ENCODE measurements at regions not wholly inside any gene's neighbourhood (a gene's known extent, or its start where the extent isn't known, plus 50 kb on each side); places are given as distances from the start of the nearest gene placed in this dataset.

DNA sequence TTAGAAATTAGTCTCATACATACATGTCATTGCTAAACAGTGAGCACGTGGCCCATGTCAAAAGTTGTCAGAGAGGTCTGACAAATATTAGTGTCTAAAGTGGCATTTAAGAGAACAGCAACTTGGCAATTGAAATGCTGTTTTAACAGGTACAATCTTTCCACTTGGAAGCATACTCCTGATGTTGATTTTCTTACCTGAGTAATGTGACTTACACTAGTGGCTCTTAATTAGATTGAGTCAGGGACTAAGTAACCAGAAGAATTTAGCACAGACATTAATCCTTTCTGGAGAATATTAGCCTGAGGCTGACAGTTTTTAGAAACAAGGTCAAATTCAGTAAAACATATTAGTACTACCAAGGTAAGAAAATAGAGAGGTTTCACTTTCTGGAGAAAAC, 357.0 kb upstream of the ZNF608 start:
- no peak for DNase-seq

DNA sequence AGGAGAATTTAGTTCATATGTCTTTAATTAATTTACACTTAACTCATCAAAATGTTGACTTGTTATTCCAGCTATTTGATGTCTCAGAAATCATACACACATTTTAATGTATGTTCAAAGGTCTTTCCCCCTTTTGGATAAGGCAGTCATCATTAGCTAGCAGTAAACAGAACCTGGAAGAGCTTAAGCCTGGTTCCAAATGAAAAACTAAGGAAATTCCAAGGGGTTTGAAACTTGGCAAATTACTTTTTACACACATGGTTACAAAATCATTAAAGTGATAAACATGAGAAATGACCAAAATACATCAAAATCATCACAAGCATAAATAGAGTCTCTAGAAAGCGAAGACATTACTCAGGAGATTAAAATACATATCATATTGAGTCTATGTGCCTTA, 359.8 kb upstream of the ZNF608 start:
- no peak for DNase-seq

DNA sequence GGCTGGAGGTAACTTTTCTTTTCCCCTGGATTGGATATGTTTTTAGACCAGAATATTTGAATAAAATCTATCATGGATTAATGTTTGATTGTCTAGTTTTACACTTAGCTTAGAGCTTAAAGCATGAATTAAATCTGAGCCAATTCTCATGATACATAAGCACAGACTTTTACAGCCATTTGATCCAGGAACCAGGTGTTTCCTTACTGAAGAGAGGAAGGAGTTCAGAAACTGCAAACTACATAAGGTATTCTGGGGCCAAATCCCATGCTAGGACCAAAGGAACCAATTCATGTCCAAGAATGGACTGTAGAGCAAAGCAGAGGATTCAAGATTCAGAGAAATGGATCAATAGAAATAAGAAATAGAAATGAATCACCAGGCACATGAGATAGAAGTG, 360.4 kb upstream of the ZNF608 start:
- DNase-seq: no peak

DNA sequence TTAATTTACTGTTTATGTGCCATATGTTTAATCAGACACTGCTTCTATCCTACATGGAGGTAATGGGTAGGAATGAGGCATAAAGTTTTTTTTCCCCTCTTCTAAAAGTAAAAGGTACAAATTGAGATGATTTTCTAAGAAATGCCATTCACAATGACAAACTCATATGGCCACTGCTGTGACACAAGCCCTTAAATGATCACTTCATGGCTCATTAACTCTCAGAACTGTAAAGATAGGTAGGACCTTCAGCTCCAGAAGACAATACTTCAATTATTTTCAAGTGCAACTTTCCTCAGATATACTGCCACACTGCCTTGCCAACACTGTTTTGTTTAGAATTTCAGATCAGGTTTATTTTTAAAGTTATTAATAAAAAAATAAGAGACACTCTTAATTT, 362.9 kb upstream of the ZNF608 start:
- DNase-seq: no peak

DNA sequence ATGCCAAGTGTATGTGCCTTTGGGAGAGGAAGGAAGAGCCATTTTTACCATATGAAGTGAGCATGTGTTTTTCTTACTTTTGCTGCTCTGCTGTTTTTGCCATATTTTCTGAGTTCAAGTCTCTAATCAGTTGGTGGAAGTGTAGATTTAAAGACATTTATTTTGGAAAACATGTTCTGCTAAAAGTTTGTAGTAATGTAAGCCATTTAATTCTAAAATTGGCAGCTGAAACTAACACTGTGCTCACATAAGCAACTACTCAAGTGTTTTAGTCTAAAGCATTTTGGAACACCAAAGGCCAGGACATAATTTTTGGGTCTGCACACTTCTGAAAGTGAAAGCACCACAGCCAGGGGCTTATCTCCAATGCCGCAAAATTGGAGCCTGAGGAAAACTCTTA, 363.4 kb upstream of the ZNF608 start:
- DNase-seq: no peak

DNA sequence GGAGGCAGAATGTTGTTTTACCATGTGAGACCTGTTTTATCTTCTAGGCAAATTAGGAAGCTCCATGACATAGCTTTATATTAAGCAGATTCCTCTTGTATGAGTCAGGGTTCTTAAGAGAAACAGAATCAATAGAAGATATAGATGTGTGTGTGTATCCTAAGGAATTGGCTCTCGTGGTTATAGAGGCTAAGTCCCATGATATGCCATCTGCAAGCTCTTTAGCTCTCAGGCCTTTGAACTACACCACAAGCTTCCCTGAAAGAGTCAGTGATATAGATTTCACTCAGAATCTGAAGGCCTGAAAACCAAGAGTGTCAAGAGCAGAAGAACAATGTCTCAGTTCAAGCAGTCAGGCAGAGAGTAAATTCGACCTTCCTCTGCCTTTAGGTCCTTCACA, 365.8 kb upstream of the ZNF608 start:
- peak; percentile 53 for DNase-seq

DNA sequence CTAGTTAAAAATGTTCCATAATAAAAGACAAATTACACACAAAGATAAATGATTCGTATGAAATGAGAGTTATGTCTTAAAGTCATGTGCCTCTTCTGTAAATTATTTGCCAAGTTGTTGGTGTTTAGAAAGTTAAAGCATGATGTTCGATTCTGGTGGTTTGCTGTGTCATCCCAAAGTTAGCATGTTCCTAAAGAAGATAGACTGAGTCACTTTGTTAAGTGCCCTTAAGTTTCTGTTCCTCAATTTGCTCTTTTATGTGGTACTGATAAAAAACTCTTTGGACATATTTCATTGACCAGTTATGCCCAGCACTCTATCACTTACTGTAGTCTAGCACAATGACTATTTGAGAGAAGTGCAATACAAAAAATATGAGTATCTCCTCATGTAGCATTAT, 366.9 kb upstream of the ZNF608 start:
- no peak for DNase-seq

DNA sequence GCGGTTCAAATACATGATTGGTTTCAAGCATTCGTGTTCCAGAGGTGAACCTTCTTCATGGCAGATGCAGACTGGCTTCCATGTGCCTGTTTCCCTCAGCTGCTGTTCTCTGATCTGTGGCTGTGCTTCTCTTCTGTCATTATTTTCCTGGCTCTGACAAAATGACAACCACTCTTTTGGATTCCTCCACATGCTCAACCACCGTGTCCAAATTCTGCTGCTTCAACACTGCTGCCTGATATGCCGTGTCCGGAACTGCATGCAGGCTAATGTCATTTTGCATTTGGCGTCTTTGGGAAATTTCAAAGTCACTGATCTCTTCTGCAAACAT, 368.7 kb upstream of the ZNF608 start:
- DNase-seq: no peak

DNA sequence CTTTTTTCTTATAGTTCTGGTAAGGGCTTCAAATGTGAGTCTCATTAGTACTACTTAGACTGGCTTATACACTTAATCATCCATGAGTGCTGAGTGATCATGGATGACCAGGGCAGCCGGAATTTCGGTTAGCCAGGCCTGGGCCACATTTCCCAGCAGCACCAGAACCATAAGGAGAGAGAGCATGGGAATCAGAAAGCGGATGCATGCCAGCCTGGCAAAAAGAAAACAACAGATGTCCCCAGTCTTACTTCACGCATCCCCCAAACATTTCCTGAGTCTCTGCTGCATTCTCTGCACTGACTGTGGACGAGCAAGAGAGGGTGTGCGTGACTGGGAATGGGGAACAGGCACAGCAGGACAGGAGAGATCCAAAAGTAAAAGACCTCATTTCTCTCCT, 371.1 kb upstream of the ZNF608 start:
- no peak for DNase-seq

DNA sequence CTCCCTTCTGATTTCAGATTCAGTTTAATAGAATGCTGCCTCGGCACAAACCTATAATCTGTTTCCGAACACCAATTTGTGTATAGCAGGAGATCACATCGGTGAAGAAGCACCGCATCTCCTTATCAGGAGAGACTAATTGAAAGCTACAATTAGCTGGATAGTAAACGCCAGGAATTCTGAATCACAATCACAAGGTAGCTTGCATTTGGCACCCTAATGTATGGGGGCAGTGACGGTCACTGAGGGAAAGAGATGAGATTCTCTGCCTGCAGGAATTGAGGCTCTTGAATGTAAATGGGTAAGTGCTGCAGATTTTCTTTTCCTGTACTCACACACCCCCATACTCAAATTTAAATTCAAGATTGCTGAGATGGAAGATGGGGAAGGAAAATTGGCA, 373.6 kb upstream of the ZNF608 start:
- no peak for DNase-seq

DNA sequence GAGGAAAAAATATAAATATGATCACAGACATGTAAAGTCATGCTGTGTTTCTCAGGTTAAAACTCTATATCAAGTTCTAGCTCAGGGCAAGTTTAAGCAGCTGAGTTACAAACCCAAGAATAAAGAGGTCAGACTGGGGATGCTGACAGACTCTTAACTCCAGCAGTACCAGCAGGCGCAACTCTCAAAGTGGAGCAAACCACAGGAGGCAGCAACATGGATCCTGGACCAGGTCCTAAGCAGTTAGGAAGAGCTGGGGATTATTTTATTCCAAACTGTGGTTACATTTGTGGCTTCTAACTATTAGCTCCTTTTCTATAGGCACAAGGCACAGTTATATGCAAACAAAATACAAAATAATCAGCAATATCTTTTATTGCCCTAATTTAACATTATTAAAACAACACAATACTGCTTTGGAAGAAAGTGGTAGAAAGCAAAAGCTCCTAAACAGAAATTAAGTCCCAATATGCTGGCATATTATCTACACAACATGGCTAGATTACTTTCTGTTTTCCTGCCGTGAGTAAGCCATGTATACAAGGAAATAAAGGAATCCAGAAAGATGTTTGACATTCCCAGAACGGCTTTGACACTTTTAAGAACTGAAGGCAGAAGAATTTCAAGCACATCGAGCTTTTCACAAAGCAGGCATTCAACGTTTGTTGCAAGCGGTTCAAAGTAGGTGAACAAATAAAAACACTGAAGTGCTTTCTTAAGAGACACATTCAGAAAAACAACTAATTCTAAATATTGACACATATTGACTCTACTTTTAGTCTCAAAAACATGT, 378.8 kb upstream of the ZNF608 start:
- DNase-seq: no peak

DNA sequence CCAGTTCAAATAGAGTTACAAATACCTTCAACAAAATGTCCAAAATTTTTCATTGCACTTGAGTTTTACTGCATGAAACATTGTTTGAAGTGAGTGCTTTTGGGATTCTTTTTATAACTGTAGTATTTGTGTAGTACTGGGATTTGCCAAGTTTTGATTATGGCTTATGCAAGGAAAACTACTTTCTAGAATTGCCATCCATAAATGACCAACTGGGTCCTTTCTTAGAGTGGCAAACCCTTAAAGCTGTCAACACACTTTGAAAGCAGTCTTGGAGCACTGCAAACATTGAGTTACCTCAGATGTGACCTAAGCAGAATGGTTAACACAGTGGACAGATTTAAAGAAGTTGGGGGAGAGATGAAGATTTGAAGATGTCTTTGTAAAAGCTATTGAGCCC, 379.6 kb upstream of the ZNF608 start:
- DNase-seq: no peak

DNA sequence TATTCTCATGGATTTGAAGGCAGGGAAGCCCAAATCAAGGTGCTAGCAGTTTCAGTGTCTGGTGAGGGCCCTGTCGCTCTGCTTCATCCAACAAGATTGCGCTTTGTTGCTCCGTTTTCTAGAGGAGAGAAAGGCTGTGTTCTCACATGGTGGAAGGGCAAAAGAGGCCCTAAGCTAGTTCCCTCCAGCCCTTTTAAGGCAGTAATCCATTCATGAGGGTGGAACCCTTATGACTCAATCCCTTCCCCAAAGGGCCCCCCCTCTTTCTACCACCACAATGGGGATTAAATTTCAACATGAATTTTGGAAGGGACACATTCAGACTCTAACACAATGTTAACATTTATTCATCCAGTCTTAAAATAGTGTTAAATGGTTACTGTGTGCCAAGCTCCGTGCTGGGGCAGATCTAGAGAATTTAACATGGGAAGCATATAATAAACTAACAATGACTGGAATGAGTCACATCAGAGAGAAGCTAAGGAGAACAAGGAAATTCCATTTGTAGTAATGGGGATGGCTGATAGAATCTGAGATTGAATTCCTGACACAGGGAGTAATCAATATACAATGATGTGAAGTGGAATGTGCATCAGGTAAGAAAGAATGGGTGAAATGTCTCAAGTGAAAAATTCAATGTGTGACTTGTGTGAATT, 382.8 kb upstream of the ZNF608 start:
- no peak for DNase-seq

DNA sequence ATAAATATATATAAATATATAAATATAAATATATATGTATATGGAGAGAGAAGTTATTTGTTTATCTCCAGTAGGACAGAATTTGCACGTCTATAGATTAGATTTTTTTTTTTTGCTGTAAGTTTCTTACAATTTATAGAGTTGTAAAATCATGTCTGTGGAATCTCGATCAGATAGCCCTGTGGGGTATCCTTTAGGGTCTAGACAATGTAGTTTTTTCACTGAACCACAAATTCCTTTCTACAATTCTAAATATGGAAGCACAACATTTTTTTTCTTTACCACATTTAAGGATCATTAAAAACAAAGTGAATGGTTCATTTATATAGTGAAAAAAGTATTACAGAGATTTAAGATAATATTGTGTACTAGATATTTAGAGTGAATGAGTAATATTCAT, 384.2 kb upstream of the ZNF608 start:
- no peak for DNase-seq

DNA sequence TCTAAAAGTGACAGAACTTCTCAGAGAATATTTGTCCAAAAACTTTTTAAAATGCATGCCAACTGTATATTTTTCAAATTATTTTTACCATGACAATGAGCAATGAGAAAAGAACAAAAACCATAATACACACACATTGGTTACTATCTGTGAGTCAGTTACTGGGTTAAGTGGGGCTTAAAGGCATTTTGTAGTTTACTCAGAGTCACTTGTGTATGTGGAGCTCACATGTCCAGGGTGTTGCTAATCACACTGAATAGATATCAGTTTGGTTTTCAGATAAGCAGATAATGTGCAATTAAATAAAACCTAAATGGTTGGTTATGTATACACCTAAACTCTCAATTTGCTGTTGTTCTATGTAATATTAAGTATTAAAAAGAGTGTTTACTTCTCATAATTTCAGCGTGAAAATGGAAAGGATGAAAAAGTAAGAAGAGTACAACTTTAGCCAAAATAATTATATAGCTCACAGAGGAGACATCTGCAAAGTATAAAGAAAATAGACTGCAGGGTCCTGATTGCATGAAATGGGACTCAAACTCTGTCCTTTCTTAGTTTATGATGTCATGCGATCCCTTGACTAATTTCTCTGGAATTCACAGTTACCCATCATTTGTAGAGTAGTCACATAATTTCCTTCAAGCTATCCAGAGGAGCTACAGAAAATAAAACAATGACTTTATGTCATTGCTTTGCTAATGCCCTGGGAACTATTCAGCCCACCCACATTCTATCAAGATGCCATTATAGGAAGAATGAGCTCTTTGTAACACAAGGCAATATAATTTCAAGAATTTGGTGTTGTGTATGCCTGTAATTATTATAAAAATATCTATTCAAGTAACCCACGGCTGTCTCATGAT, 388.0 kb upstream of the ZNF608 start:
- no peak for DNase-seq

DNA sequence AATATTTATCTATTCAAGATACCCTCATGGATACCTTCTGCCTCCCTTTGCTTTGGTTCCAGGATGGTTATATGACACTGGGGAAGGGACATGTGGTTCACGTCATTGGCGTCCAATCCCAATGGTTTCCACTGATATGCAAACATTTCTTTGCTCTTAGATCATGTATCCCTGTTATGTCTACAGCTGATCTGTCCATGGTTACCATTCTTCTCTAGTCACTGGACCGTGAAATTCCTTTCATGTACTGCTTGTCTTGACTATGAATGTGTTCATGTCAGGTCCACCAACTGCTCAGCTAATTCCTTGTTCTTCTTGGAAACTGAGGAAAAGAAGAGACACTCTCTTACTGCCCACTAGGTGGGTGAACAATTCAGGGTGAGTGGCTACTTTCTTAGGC, 391.1 kb upstream of the ZNF608 start:
- no peak for DNase-seq

DNA sequence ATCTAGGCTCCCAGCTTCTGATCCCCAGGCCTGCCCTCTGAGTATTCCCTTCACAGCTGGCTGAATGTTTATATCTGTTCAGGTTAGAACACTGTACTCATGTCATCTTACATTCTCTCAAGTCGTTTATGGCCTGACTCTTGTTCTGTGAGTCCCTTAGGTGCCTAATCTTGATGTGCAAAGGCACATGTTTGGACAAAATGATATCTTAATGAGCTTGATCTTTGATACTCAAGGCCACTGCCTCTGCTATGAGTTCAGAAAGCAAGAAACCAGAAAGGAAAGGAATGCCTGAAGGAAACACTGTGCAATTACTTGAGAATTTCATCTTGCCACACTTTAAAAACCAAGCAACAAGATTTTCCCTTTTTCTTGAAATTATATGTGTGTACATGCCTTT, 391.8 kb upstream of the ZNF608 start:
- no peak for DNase-seq

DNA sequence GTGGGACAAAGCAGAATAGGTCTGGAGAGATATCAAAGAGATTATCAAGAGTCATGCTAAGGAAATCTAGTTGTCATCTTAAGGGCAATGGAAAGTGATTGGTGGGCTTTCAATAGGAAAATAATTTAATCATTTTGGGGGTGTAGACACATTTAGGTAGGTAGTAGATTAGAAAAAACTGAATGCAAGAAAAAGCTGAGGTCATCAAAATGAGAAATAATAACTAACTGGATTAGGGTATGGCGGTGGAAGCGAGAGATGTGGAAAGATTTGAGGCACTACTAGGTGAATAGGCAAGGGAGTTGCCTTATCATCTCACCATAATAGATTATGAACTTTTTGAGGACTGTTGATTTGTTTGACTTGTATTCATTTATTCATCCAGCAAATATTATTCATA, 393.2 kb upstream of the ZNF608 start:
- no peak for DNase-seq

DNA sequence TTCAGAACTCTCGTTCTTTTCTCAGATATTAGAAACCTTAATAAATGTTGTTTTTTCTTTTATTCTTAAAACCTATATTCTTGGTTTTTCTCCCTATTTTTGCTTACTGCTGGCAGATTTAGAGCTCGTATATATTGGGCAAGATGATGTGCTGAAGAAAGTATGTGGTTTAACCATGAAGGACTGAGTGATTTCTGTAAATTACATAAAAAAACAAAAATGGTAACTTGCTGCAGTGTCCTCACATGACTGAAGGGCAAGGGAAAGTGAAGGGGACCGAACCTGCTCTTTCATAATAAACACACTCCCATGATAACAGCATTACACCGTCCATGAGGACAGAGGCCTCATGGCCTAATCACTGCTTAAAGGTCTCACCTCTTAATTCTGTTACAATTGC, 393.8 kb upstream of the ZNF608 start:
- DNase-seq: no peak

DNA sequence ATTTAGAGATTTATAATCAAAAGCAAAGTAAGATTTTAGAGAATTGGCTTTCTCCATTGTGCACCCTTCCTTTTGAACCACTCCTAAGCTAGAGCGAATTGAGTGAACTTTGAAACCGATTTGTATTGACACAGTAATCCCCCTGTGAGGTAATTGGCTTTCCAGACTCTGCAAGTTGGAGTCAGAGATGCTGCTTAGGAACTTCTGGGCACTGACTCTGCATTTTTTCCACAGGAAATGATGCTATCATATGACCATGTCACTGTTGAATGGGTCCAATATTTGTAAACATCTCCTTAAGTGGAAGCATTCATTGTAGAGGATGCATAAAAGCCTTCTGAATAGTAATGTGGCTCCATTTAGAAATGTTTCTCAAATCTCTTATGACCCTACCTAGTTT, 394.4 kb upstream of the ZNF608 start:
- DNase-seq: no peak

DNA sequence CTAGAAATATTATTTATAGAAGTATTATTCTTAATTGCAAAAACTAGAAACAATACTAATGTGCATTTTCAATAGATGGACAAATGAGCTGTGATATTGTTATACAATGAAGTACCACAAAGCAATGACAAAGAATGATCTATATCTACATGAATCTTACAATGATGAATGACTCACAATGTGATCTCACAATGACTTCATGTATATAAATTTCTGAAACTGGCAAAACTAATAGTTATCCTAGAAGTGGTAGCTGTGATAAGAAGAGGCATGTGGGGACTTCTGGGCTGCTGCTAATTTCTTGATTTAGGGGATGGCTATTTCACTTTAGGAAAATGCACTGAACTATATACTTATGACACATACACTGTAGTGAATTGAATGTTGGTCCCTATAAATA, 396.0 kb upstream of the ZNF608 start:
- no peak for DNase-seq

DNA sequence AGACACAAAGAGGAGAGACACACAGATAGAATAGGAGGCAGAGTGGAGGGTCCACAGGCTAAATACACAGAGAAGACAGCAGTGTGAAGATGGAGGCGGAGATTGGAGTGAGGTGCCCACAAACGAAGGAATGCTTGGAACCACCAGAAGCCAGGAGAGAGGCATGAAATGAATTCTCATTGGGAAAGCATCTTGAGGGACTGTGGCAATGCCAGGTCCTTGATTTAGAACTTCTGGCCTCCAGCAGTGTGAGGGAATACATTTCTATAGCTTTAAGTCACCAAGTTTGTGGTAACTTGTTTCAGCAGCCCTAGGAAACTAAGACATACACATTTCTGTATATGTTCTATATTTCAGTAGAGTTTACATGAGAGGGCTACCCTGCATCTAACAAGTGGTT, 396.6 kb upstream of the ZNF608 start:
- DNase-seq: no peak

DNA sequence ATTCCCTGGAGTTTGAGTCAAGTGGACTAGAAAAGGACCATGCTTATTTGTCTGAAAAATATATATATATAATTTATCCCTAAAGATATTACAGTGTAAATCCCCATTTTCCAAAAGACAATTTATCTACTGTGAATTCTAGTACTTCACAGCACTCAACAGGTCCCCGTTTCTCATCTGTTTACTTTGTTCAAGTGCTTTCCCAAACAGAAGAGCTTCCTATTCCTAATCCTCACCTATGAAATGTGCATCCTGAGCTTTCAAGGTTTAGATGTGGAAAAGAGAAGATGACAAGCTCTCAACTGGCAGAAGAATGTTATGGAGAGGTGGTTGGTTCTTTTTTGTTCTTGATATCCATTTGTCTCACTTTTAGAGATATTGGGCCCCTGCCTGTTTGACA, 401.6 kb upstream of the ZNF608 start:
- no peak for DNase-seq

DNA sequence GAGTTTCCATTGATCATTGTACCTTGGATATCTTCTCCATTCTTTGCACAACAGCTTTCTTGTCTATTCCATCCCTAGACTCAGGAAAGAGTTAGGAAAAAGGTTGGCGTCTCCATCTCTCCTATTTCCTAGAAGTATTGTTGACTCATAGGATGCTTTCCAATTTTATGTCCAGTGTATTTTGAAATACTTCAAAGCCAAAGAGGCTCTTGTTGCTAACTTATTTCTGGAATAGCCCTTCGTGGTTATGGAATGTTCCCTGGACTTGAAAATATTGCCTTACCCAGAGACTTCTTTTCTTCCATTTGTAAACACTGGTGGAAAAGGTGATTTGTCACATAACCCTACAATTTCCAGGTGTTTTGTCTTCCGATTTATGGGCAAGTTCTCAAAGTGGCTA, 402.3 kb upstream of the ZNF608 start:
- no peak for DNase-seq

Measured in islet precursor cell (in vitro differentiated cells).